Liver (tissue), 3 donors: ENCODE measurements at regions not wholly inside any gene's neighbourhood (a gene's known extent, or its start where the extent isn't known, plus 50 kb on each side); places are given as distances from the start of the nearest gene placed in this dataset.

Experiments used
- CTCF ChIP-seq: fragments of 150-350 bp; IDR thresholded peaks from 2 replicates; pipeline ENCODE4 v1.5.1; 2017; ENCODE audit warnings: improper control_type of control experiment, low read depth, low read length; ENCODE audit not compliant: missing input control
- EGR1 ChIP-seq, 2 donors: IDR thresholded peaks; 2 replicates each; pipeline ENCODE4 v1.6.1; 2016 to 2018; ENCODE audit warnings: antibody characterized with exemption in 2 of 2, low read depth in 2 of 2
- FOXA1 ChIP-seq: IDR thresholded peaks from 2 replicates; pipeline ENCODE4 v1.6.1; 2016; ENCODE audit warnings: antibody characterized with exemption
- GABPA ChIP-seq, 2 donors: IDR thresholded peaks in 1 of 2; conservative IDR thresholded peaks in 1 of 2; 2 replicates each; pipeline ENCODE4 v1.6.1; 2016; ENCODE audit warnings: antibody characterized with exemption in 2 of 2, mild to moderate bottlenecking in 1 of 2, moderate library complexity in 1 of 2
- MAX ChIP-seq: IDR thresholded peaks from 2 replicates; pipeline ENCODE4 v1.6.1; 2016; ENCODE audit warnings: antibody characterized with exemption
- RAD21 ChIP-seq, 2 donors: IDR thresholded peaks; 2 replicates each; pipeline ENCODE4 v1.6.1; 2016; ENCODE audit warnings: antibody characterized with exemption in 2 of 2, mild to moderate bottlenecking in 2 of 2
- REST ChIP-seq: IDR thresholded peaks from 2 replicates; pipeline ENCODE4 v1.6.1; 2016; ENCODE audit warnings: antibody characterized with exemption, mild to moderate bottlenecking
- RXRA ChIP-seq, 2 donors: IDR thresholded peaks; 2 replicates each; pipeline ENCODE4 v1.6.1; 2017 to 2018; ENCODE audit warnings: antibody characterized with exemption in 2 of 2, mild to moderate bottlenecking in 1 of 2
- SP1 ChIP-seq: IDR thresholded peaks from 2 replicates; pipeline ENCODE4 v1.6.1; 2018; ENCODE audit warnings: antibody characterized with exemption, mild to moderate bottlenecking
- TAF1 ChIP-seq: conservative IDR thresholded peaks from 2 replicates; pipeline ENCODE4 v1.6.1; 2016; ENCODE audit warnings: antibody characterized with exemption, mild to moderate bottlenecking
- YY1 ChIP-seq: IDR thresholded peaks from 2 replicates; pipeline ENCODE4 v1.6.1; 2016; ENCODE audit warnings: antibody characterized with exemption, mild to moderate bottlenecking
- TF ChIP-seq, protein P1 (sequence below): IDR thresholded peaks from 2 replicates; pipeline ENCODE4 v1.6.1; 2016; ENCODE audit warnings: antibody characterized with exemption
- TF ChIP-seq, protein P2 (sequence below): IDR thresholded peaks from 2 replicates; pipeline ENCODE4 v1.6.1; 2016; ENCODE audit warnings: antibody characterized with exemption
- donor health status: healthy.
- donor health status: healthy.

GRCh38 chr10:33478089-33478674, 143.7 kb upstream of the NRP1 start:
- TF ChIP-seq, protein P1, sequence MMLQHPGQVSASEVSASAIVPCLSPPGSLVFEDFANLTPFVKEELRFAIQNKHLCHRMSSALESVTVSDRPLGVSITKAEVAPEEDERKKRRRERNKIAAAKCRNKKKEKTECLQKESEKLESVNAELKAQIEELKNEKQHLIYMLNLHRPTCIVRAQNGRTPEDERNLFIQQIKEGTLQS = no peak
- TF ChIP-seq RXRA (IDR thresholded peaks at IDR 0.05) = no peak
- TF ChIP-seq TAF1 = no peak
- no peak for TF ChIP-seq CTCF
- no peak for TF ChIP-seq GABPA (IDR thresholded peaks at IDR 0.05 in 1 of 2, conservative IDR thresholded peaks at IDR 0.05 in 1 of 2)
- no peak for TF ChIP-seq MAX
- TF ChIP-seq YY1 = no peak
- TF ChIP-seq RAD21 (IDR thresholded peaks at IDR 0.05) = no peak
- no peak for TF ChIP-seq EGR1 (IDR thresholded peaks at IDR 0.05; ENCODE audit: low read depth in 2 of 2)
- TF ChIP-seq FOXA1 = no peak
- no peak for TF ChIP-seq REST
- TF ChIP-seq, protein P2, sequence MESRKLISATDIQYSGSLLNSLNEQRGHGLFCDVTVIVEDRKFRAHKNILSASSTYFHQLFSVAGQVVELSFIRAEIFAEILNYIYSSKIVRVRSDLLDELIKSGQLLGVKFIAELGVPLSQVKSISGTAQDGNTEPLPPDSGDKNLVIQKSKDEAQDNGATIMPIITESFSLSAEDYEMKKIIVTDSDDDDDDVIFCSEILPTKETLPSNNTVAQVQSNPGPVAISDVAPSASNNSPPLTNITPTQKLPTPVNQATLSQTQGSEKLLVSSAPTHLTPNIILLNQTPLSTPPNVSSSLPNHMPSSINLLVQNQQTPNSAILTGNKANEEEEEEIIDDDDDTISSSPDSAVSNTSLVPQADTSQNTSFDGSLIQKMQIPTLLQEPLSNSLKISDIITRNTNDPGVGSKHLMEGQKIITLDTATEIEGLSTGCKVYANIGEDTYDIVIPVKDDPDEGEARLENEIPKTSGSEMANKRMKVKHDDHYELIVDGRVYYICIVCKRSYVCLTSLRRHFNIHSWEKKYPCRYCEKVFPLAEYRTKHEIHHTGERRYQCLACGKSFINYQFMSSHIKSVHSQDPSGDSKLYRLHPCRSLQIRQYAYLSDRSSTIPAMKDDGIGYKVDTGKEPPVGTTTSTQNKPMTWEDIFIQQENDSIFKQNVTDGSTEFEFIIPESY = no peak
- TF ChIP-seq SP1 = no peak
